OCI-LY7 (cell line): ENCODE measurements at regions not wholly inside any gene's neighbourhood (a gene's known extent, or its start where the extent isn't known, plus 50 kb on each side); places are given as distances from the start of the nearest gene placed in this dataset.

Source experiments
- EZH2phosphoT487 ChIP-seq: fragments of 200-600 bp; sonication (generic); IDR thresholded peaks from 2 replicates; pipeline ENCODE4 v1.6.1; 2018; ENCODE audit warnings: low read depth, borderline replicate concordance, mild to moderate bottlenecking, mixed run types, antibody characterized with exemption, low read length, moderate library complexity, mixed read lengths
- TF ChIP-seq, protein P1 (sequence below): fragments of 200-600 bp; sonication (generic); conservative IDR thresholded peaks from 2 replicates; pipeline ENCODE4 v1.5.1; 2014; ENCODE audit warnings: mild to moderate bottlenecking, antibody characterized with exemption, low read length, moderate library complexity, mixed read lengths

DNA sequence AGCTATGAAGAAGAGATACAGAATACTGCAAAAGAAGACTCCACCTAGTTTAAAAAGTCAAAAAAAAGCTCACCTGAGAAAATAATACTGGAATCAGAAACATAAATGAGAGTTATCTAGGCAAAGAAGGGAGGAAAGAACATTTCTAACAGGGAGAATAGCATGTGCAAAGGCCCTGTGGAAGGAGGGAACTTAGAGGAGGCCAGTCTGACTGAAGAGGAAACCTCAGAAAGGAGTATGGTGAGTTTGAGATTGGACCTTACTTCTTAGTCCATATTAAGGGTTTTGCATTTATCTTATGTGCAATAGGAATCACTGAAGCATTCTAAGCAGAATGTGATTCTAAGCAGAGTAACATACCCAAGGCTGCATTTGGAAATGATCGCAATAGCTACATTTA lies 193.2 kb downstream of the LNPK start:
- TF ChIP-seq, protein P1, sequence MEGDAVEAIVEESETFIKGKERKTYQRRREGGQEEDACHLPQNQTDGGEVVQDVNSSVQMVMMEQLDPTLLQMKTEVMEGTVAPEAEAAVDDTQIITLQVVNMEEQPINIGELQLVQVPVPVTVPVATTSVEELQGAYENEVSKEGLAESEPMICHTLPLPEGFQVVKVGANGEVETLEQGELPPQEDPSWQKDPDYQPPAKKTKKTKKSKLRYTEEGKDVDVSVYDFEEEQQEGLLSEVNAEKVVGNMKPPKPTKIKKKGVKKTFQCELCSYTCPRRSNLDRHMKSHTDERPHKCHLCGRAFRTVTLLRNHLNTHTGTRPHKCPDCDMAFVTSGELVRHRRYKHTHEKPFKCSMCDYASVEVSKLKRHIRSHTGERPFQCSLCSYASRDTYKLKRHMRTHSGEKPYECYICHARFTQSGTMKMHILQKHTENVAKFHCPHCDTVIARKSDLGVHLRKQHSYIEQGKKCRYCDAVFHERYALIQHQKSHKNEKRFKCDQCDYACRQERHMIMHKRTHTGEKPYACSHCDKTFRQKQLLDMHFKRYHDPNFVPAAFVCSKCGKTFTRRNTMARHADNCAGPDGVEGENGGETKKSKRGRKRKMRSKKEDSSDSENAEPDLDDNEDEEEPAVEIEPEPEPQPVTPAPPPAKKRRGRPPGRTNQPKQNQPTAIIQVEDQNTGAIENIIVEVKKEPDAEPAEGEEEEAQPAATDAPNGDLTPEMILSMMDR, result no peak
- TF ChIP-seq EZH2phosphoT487, result no peak
